ENCODE measurements at regions not wholly inside any gene's neighbourhood (a gene's known extent, or its start where the extent isn't known, plus 50 kb on each side); places are given as distances from the start of the nearest gene placed in this dataset.

- no peak for DNase-seq (ENCODE audit: low spot score)
Measured at GRCh38 chr1:37157634-37158033, 123.3 kb upstream of the GRIK3 start.

GRCh38 chr1:37158113-37158749 lies 123.9 kb upstream of the GRIK3 start:
- no peak for DNase-seq (ENCODE audit: low spot score)
- TF ChIP-seq CTCF (IDR thresholded peaks at IDR 0.05), result no peak
- ATAC-seq (ENCODE audit: low FRiP score), result no peak

More at GRCh38 chr1:37157634-37158033, 123.3 kb upstream of the GRIK3 start:
- no peak for ATAC-seq (ENCODE audit: low FRiP score)
- no peak for TF ChIP-seq CTCF (IDR thresholded peaks at IDR 0.05)

- TF ChIP-seq CTCF (IDR thresholded peaks at IDR 0.05), result no peak
- DNase-seq (ENCODE audit: low spot score) (no peak), ATAC-seq (ENCODE audit: low FRiP score) (no peak)
Measured at GRCh38 chr1:37159102-37159501, 124.8 kb upstream of the GRIK3 start.

GRCh38 chr1:37161171-37161570 lies 126.9 kb upstream of the GRIK3 start:
- DNase-seq (ENCODE audit: low spot score), result no peak
- ATAC-seq (ENCODE audit: low FRiP score), result no peak
- TF ChIP-seq CTCF (IDR thresholded peaks at IDR 0.05), result no peak

- DNase-seq (ENCODE audit: low spot score), result no peak
- TF ChIP-seq CTCF (IDR thresholded peaks at IDR 0.05), result no peak
- no peak for ATAC-seq (ENCODE audit: low FRiP score)
Measured at GRCh38 chr1:37162059-37162458, 127.7 kb upstream of the GRIK3 start.

- ATAC-seq (ENCODE audit: low FRiP score), result no peak
- no peak for TF ChIP-seq CTCF (IDR thresholded peaks at IDR 0.05)
Measured at GRCh38 chr1:37166005-37166404, 131.7 kb upstream of the GRIK3 start.

GRCh38 chr1:37167479-37167878 lies 133.2 kb upstream of the GRIK3 start:
- TF ChIP-seq CTCF (IDR thresholded peaks at IDR 0.05), result no peak
- DNase-seq (ENCODE audit: low spot score) (no peak), ATAC-seq (ENCODE audit: low FRiP score) (no peak)

More at GRCh38 chr1:37166005-37166404, 131.7 kb upstream of the GRIK3 start:
- DNase-seq (ENCODE audit: low spot score), result no peak

Data from omental fat pad (tissue), 3 donors.